PFSK-1 (cell line): ENCODE measurements at regions not wholly inside any gene's neighbourhood (a gene's known extent, or its start where the extent isn't known, plus 50 kb on each side); places are given as distances from the start of the nearest gene placed in this dataset.

Experiments used
- POLR2AphosphoS5 ChIP-seq: IDR thresholded peaks from 2 replicates; pipeline ENCODE4 v1.6.1; 2012; ENCODE audit warnings: low read depth, mild to moderate bottlenecking, control low read depth, low read length, moderate library complexity
- SIN3A ChIP-seq: IDR thresholded peaks from 2 replicates; pipeline ENCODE4 v1.6.1; 2012; ENCODE audit warnings: mild to moderate bottlenecking, low read length, moderate library complexity, borderline replicate concordance; ENCODE audit not compliant: insufficient read depth
- TF ChIP-seq, protein P1 (sequence below), 2 experiments: IDR thresholded peaks; 2 replicates each; pipeline versions ENCODE4 v1.6.1 to v1.8.0; 2011 to 2012; ENCODE audit warnings: low read depth in 2 of 2, low read length in 2 of 2, control low read depth in 1 of 2, inconsistent platforms in 1 of 2, mild to moderate bottlenecking in 1 of 2, moderate library complexity in 1 of 2; ENCODE audit not compliant: insufficient read depth in 1 of 2

DNA sequence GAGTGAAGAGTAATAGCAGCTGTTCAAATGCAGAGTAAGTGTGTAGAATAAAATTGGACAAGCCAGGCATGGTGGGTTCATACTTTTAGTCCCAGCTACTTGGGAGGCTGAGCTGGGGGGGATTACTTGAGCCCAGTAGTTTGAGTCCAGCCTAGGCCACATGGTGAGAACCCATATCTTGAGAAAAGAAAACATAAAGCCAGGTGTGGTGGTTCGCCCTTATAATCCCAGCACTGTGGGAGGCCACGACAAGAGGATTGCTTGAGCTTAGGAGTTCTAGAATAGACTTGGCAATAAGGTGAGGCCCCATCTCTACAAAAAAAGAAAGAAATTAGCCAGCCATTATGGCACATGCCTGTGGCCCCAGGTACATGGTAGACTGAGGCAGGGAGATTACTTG lies 1241.1 kb downstream of the UQCRFS1 start:
- TF ChIP-seq SIN3A (no peak), POLR2AphosphoS5 (no peak)
- TF ChIP-seq, protein P1, sequence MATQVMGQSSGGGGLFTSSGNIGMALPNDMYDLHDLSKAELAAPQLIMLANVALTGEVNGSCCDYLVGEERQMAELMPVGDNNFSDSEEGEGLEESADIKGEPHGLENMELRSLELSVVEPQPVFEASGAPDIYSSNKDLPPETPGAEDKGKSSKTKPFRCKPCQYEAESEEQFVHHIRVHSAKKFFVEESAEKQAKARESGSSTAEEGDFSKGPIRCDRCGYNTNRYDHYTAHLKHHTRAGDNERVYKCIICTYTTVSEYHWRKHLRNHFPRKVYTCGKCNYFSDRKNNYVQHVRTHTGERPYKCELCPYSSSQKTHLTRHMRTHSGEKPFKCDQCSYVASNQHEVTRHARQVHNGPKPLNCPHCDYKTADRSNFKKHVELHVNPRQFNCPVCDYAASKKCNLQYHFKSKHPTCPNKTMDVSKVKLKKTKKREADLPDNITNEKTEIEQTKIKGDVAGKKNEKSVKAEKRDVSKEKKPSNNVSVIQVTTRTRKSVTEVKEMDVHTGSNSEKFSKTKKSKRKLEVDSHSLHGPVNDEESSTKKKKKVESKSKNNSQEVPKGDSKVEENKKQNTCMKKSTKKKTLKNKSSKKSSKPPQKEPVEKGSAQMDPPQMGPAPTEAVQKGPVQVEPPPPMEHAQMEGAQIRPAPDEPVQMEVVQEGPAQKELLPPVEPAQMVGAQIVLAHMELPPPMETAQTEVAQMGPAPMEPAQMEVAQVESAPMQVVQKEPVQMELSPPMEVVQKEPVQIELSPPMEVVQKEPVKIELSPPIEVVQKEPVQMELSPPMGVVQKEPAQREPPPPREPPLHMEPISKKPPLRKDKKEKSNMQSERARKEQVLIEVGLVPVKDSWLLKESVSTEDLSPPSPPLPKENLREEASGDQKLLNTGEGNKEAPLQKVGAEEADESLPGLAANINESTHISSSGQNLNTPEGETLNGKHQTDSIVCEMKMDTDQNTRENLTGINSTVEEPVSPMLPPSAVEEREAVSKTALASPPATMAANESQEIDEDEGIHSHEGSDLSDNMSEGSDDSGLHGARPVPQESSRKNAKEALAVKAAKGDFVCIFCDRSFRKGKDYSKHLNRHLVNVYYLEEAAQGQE (IDR thresholded peaks at IDR 0.05; ENCODE audit: insufficient read depth in 1 of 2, low read depth in 2 of 2, low read length in 2 of 2) = no peak
